GM03348 (cell line): ENCODE measurements at regions not wholly inside any gene's neighbourhood (a gene's known extent, or its start where the extent isn't known, plus 50 kb on each side); places are given as distances from the start of the nearest gene placed in this dataset.
"Not testable (repeated sequence)": the region's sequence is repeated elsewhere in the genome, so short reads cannot be mapped to it uniquely, and the experiment has no call there.

ENCODE experiments used
- DNase-seq: peaks from one replicate; pipeline ENCODE4 v3.0.0; 2012; ENCODE audit warnings: low spot score

GRCh38 chr2:179331061-179331460, 66.4 kb upstream of the SESTD1 start:
- no peak for DNase-seq

DNA sequence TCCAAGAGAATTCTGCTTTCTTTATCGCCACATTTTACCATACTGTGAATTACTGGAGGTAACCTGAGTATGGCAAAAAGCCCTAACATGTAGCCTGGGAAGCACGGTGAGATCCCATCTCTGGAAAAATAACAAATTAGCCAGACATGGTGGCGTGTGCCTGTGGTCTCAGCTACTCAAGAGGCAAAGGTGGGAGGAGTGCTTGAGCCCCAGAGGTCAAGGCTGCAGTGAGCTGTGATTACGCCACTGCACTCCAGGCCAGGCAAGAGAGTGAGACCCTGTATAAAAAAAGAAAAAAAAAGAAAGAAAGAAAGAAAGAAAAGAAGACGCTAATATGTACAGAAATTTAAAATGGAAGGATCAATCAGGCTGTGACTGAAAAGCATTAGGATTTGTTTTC, 57.7 kb upstream of the SESTD1 start:
- no peak for DNase-seq

DNA sequence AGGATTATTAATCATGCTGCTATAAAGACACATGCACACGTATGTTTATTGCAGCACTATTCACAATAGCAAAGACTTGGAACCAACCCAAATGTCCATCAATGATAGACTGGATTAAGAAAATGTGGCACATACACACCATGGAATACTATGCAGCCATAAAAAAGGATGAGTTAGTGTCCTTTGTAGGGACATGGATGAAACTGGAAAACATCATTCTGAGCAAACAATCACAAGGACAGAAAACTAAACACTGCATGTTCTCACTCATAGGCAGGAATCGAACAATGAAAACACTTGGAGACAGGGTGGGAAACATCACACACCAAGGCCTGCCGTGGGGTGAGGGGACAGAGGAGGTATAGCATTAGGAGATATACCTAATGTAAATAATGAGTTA, 56.4 kb upstream of the SESTD1 start:
- not testable (repeated sequence) for DNase-seq

GRCh38 chr2:179314729-179315128, 50.1 kb upstream of the SESTD1 start:
- DNase-seq = not testable (repeated sequence)
